Transverse colon (tissue), 4 donors: ENCODE measurements at regions not wholly inside any gene's neighbourhood (a gene's known extent, or its start where the extent isn't known, plus 50 kb on each side); places are given as distances from the start of the nearest gene placed in this dataset.

Experiments used
- DNase-seq: peaks from one replicate; pipeline ENCODE4 v3.0.0-alpha.2; 2019
- H3K27ac ChIP-seq, 4 donors: fragments of 200-600 bp; sonication (generic); 2 replicates each; pipeline ENCODE4 v1.5.1; 2016 to 2018; ENCODE audit warnings: inconsistent platforms in 4 of 4
- H3K27me3 ChIP-seq: fragments of 200-600 bp; sonication (generic); 2 replicates; pipeline ENCODE4 v1.5.1; 2017; ENCODE audit warnings: inconsistent platforms
- H3K36me3 ChIP-seq, 4 donors: fragments of 200-600 bp; sonication (generic); 2 replicates each; pipeline ENCODE4 v1.5.1; 2017 to 2019; ENCODE audit warnings: inconsistent platforms in 4 of 4
- H3K4me1 ChIP-seq, 4 donors: fragments of 200-600 bp; sonication (generic); 2 replicates each; pipeline ENCODE4 v1.5.1; 2017 to 2020; ENCODE audit warnings: inconsistent platforms in 4 of 4
- H3K4me3 ChIP-seq, 4 donors: fragments of 200-600 bp; sonication (generic); 1 replicate in 1 of 4; 2 replicates in 3 of 4; pipeline versions ENCODE4 v1.5.1 to v1.6.1; 2017 to 2019; ENCODE audit warnings: inconsistent platforms in 4 of 4
- H3K9me3 ChIP-seq, 2 donors: fragments of 200-600 bp; sonication (generic); 2 replicates each; pipeline ENCODE4 v1.5.1; 2017 to 2019; ENCODE audit warnings: inconsistent platforms in 2 of 2
- EP300 ChIP-seq: sonication (generic); formaldehyde crosslinking; IDR thresholded peaks from one replicate; pipeline ENCODE4 v1.6.1; 2017; ENCODE audit warnings: antibody characterized with exemption, low read depth
- POLR2A ChIP-seq: fragments of 450-650 bp; IDR thresholded peaks from one replicate; pipeline ENCODE4 v1.6.1; 2016; ENCODE audit warnings: antibody characterized with exemption, mild to moderate bottlenecking, moderate library complexity
- POLR2AphosphoS5 ChIP-seq, 3 donors: sonication (generic); formaldehyde crosslinking; IDR thresholded peaks; one replicate each; pipeline ENCODE4 v1.6.1; 2016; ENCODE audit warnings: antibody characterized with exemption in 3 of 3
- WGBS, 2 donors: methylation state at CpG; one replicate each; pipeline ENCODE4 v1.1.5; 2018; ENCODE audit warnings: low coverage in 1 of 2; 5-methylcytosine and 5-hydroxymethylcytosine counted together
- in situ Hi-C, 4 donors: fragments of 200-750 bp; cut with MboI; loops; one replicate each; pipeline versions ENCODE4 v1.15.0 to v1.15.1; 2017; ENCODE audit warnings: low sequenced_read_pairs in 3 of 4, low pct_ligation_motif_present in 1 of 4, low pct_unique_long_range_greater_than_20kb in 1 of 4
- intact Hi-C: fragments of 100-400 bp; cut with DNase I; formaldehyde crosslinking; loops from one replicate; pipeline ENCODE4 v1.15.1; 2023; ENCODE audit warnings: low total_unique reads
- TF ChIP-seq, protein P1 (sequence below), 5 experiments: fragments of 200-600 bp in 3 of 5; fragments of 450-650 bp in 2 of 5; sonication (generic) in 3 of 5; IDR thresholded peaks; 1 replicate in 2 of 5; 2 replicates in 3 of 5; pipeline ENCODE4 v1.5.1; 2016 to 2017; ENCODE audit warnings: antibody characterized with exemption in 5 of 5, inconsistent platforms in 3 of 5, mild to moderate bottlenecking in 2 of 5, moderate library complexity in 1 of 5

DNA sequence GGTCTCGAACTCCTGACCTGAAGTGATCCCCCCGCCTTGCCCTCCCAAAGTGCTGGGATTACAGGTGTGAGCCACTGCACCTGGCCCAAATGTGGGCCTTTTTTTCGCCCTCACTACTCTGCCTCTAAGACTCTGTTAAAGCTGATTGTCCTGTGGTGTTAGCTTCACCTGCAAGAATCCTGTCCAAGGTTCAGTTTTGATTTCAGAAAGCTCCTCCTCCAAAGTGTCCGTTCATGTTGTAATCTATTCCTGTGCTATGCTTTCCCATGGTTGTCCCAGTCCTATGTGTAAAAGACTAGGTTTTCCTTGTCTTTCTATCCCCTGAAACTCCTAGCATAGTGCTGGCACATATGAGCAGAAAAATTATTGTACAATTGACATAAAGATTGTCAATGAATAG, 440.9 kb downstream of the KLF5 start:
- H3K4me3 ChIP-seq = no peak overlapping the region
- no peaks in the 10 kb centered on the region for H3K36me3 ChIP-seq
- no peaks in the 10 kb centered on the region for H3K9me3 ChIP-seq
- in situ Hi-C loops (no loop called here), intact Hi-C loops (no loop called here)
- no peaks in the 10 kb centered on the region for H3K4me1 ChIP-seq
- no peak for DNase-seq
- no peaks in the 10 kb centered on the region for H3K27me3 ChIP-seq
- H3K27ac ChIP-seq = no peak overlapping the region
- no peak for TF ChIP-seq POLR2A
- no peak for TF ChIP-seq EP300
- TF ChIP-seq POLR2AphosphoS5 (IDR thresholded peaks at IDR 0.05) = no peak
- TF ChIP-seq, protein P1, sequence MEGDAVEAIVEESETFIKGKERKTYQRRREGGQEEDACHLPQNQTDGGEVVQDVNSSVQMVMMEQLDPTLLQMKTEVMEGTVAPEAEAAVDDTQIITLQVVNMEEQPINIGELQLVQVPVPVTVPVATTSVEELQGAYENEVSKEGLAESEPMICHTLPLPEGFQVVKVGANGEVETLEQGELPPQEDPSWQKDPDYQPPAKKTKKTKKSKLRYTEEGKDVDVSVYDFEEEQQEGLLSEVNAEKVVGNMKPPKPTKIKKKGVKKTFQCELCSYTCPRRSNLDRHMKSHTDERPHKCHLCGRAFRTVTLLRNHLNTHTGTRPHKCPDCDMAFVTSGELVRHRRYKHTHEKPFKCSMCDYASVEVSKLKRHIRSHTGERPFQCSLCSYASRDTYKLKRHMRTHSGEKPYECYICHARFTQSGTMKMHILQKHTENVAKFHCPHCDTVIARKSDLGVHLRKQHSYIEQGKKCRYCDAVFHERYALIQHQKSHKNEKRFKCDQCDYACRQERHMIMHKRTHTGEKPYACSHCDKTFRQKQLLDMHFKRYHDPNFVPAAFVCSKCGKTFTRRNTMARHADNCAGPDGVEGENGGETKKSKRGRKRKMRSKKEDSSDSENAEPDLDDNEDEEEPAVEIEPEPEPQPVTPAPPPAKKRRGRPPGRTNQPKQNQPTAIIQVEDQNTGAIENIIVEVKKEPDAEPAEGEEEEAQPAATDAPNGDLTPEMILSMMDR (IDR thresholded peaks at IDR 0.05) = no peak
- WGBS, 2 donors = 42 to 65% methylated on average over 2 to 4 of the region's 4 CpGs

DNA sequence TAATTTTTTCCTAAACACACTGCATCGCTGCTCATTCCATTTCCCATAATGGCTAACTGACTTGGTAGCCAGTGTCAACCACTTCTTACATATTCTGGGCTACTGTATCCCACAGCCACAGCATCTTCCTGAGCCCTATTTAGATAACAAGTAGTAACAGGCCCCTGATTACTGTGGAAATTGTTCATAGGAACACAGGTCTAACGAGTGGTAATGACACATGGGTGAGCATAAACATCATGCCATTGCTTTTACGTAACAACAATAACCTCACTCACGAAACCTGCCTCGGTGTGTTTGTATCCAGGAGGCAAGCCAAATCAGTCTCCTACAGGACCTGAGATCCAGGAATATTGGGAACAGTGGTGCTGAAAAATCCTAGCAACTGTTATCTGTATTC, 438.6 kb downstream of the KLF5 start:
- TF ChIP-seq, protein P1 (IDR thresholded peaks at IDR 0.05) = no peak
- TF ChIP-seq POLR2AphosphoS5 (IDR thresholded peaks at IDR 0.05) = no peak
- no peak for TF ChIP-seq POLR2A
- TF ChIP-seq EP300 = no peak
- no peaks in the 10 kb centered on the region for H3K9me3 ChIP-seq
- H3K4me3 ChIP-seq = no peak overlapping the region
- in situ Hi-C loops = no loop called here
- intact Hi-C loops = no loop called here
- 80 to 87% methylated on average over 2 to 5 of the region's 5 CpGs for WGBS, 2 donors
- no peak overlapping the region for H3K27ac ChIP-seq
- no peaks in the 10 kb centered on the region for H3K27me3 ChIP-seq
- DNase-seq = no peak
- no peaks in the 10 kb centered on the region for H3K36me3 ChIP-seq
- H3K4me1 ChIP-seq = no peaks in the 10 kb centered on the region

DNA sequence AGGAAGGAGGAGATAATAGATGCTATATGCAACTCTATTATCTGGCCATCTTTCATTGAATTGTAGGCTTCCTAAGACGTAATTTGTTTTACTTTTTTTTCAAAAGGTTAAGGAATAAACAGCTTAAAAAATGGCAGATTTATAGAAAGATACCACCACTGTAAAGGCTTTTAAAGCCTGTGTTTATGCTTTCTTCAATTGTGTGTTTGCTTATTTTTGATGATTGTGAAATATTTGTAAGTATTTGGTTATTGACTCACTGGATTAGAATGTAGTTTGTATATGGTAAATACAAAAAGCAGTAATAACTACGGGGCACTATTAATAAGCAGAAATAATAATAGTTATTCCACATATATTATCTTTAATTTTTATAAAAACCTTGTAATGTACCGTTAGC, 437.9 kb downstream of the KLF5 start:
- Histone ChIP-seq H3K36me3 (no peaks in the 10 kb centered on the region), H3K27ac (no peak overlapping the region), H3K4me1 (no peaks in the 10 kb centered on the region), H3K4me3 (no peak overlapping the region), H3K27me3 (no peaks in the 10 kb centered on the region), H3K9me3 (no peaks in the 10 kb centered on the region)
- WGBS, 2 donors = 63 to 72% methylated on average over 3 of the region's 3 CpGs
- DNase-seq = no peak
- no peak for TF ChIP-seq EP300
- TF ChIP-seq, protein P1 (IDR thresholded peaks at IDR 0.05) = no peak
- no peak for TF ChIP-seq POLR2A
- no peak for TF ChIP-seq POLR2AphosphoS5 (IDR thresholded peaks at IDR 0.05)
- intact Hi-C loops (no loop called here), in situ Hi-C loops (no loop called here)

DNA sequence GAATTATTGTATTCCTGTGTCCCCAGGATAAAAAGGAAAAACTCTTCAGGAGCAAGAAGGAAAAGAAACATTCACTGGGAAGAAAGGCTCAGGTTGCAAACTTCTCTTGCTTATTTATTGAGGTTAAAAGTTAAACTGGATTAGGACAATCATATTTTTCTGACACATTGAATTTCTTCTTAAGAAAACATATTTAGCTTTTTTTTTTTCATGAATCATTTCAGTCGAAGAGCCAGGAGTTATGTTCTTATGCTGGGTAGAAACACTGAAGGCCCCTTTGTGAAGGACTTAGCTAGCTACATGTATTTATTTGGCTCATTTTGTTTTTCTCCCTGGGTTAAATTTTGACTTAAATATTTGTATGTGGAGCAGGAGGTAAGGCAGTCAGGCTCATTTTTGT, 434.0 kb downstream of the KLF5 start:
- Histone ChIP-seq H3K27me3 (no peaks in the 10 kb centered on the region), H3K27ac (no peak overlapping the region), H3K9me3 (peaks cover 0 to 8% of the 10 kb centered on the region in 2 donors), H3K36me3 (no peaks in the 10 kb centered on the region), H3K4me1 (no peaks in the 10 kb centered on the region), H3K4me3 (no peak overlapping the region)
- WGBS, 2 donors = 50 to 66% methylated on average over 1 of the region's 1 CpG
- TF ChIP-seq, protein P1 (IDR thresholded peaks at IDR 0.05) = no peak
- TF ChIP-seq POLR2AphosphoS5 (IDR thresholded peaks at IDR 0.05) (no peak), EP300 (no peak), POLR2A (no peak)
- in situ Hi-C loops (no loop called here), intact Hi-C loops (no loop called here)
- DNase-seq = no peak
